SU-DHL-6 (cell line): ENCODE measurements at regions not wholly inside any gene's neighbourhood (a gene's known extent, or its start where the extent isn't known, plus 50 kb on each side); places are given as distances from the start of the nearest gene placed in this dataset.

Experiments
- CTCF ChIP-seq: fragments of 200-600 bp; sonication (generic); IDR thresholded peaks from one replicate; pipeline ENCODE4 v1.5.1; 2017; ENCODE audit warnings: antibody characterized with exemption, mild to moderate bottlenecking, low read length, moderate library complexity; ENCODE audit not compliant: insufficient read depth, poor library complexity, severe bottlenecking
- EZH2phosphoT487 ChIP-seq: fragments of 200-600 bp; sonication (generic), shearing (Covaris generic); conservative IDR thresholded peaks from 2 replicates; pipeline ENCODE4 v1.6.1; 2018; ENCODE audit warnings: mild to moderate bottlenecking, antibody characterized with exemption, low read length, moderate library complexity, mixed read lengths

- TF ChIP-seq CTCF (no peak), EZH2phosphoT487 (no peak)
Observed at GRCh38 chr17:12369065-12369464, 296.6 kb upstream of the MYOCD start.
